GM19463 (cell line): ENCODE measurements at regions not wholly inside any gene's neighbourhood (a gene's known extent, or its start where the extent isn't known, plus 50 kb on each side); places are given as distances from the start of the nearest gene placed in this dataset.
"Not testable (repeated sequence)": the region's sequence is repeated elsewhere in the genome, so short reads cannot be mapped to it uniquely, and the experiment has no call there.

Experiments
- ATAC-seq: cut with Tn5 transposase; IDR thresholded peaks from one replicate; pipeline ENCODE4 v1.9.1; 2021; ENCODE audit warnings: mild to moderate bottlenecking, moderate library complexity; ENCODE audit not compliant: unreplicated experiment

DNA sequence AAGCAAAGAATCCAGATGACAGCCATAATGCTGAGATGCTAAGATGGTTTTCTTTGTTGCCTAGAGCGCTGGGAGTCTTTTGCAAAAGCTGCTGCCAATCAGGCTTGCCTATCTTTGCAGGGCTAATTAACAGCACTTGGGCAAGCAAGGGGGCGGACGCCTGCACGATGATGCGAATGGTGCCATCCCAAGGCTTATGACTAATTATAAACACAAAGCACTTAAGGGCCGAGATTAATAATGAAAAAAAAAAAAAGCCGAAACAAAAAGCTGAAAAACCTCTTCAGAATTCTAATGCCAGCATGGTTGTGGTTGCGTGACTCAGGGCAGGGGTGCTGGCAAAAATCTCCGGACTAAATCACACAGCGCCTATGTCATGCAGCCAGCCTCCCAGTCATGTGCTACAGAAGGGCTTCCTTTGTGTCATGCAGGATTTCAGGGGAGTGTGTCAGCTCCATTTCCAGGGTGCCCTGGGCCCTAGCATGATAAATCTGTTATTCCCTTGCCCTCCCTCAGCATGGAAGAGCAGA lies 185.0 kb upstream of the ANKRD28 start:
- no peak for ATAC-seq

GRCh38 chr3:15983232-15983631 lies 185.5 kb upstream of the ANKRD28 start:
- no peak for ATAC-seq

- ATAC-seq, result no peak
Observed at GRCh38 chr3:15983693-15984092, 185.9 kb upstream of the ANKRD28 start.

GRCh38 chr3:15989419-15989818 lies 185.1 kb upstream of the GALNT15 start:
- no peak for ATAC-seq

GRCh38 chr3:15993660-15994059 lies 180.8 kb upstream of the GALNT15 start:
- ATAC-seq, result not testable (repeated sequence)

DNA sequence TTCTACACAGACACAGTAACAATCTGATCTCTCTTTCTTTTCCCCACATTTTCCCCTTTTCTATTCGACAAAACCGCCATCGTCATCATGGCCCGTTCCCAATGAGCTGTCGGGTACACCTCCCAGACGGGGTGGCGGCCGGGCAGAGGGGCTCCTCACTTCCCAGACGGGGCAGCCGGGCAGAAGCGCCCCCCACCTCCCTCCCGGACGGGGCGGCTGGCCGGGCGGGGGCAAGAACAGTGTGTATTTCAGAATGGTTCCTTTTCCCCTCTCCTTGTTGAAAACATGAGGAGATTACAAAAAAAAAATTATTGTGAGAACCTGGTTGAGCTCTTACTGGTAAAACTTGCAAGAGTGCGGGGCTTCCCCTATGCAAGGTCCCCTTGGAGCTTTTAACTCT lies 178.0 kb upstream of the GALNT15 start:
- ATAC-seq, result not testable (repeated sequence)

DNA sequence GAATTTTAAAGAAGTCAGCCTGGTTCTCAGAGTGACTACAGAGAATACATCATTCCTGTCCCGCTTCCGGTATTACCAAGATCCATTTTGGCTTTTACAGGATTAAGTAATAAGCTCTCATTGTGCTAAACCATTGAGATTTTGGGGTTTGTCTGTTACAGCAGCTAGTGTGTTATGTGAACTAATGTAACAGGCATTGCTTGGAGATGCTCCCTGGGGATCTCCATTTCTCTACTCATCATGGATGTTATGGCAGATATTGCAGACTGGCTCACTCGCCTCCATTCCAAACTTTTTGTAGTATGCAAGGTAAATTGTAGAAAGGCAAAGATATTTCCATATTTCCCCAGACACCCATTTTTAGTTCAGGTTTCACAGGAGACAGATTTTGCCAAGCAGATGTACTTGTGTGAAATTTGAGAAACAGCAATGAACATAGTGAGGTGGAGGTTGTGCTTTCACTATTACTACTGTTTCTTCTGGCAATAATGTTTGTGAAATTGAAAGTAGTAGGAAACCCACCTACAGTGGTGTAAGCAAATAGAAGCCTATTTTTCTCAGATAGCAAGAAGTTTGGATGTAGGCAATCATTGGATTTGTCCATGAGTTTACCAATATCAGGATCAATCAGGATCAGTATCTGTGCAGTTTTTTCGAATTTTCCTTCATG lies 177.1 kb upstream of the GALNT15 start:
- peak; percentile 61 for ATAC-seq

GRCh38 chr3:15998911-15999310 lies 175.6 kb upstream of the GALNT15 start:
- no peak for ATAC-seq

GRCh38 chr3:16004812-16005211 lies 169.7 kb upstream of the GALNT15 start:
- ATAC-seq, result no peak

DNA sequence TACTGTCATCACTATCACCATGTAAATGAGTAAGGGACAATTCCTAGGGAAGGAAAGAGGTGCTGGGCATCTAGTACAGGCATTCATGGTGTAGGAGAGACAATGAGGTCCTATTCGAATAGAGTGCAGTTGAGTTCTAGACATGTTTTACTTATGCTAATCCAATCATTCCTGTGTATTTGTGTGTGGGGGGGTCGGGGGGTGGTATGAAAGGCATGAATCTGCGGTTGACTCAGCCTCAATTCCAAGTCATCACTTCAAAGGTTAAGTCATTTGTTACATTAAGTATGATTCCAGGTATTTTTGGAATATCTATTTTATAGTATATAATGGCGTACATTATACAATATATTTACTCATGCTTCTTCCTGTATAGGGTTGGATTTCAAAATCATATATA lies 163.1 kb upstream of the GALNT15 start:
- no peak for ATAC-seq

DNA sequence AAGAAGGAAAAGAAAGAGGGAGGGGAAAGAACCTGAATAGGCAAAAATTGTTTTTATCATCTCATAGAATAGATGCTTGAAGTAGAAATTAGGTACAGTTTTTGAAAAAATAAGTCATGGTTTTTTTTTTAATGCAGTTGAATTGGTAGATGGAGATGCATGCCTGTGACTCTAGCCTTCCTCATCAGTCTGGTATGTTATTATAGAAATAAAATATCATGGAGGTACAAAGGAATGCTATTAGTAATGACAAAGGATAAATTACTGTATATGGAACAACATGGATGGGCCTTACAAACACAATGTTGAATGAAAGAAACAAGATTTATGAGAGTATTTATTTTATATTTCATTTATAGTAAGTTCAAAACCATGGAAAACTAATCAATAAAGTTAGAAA lies 162.4 kb upstream of the GALNT15 start:
- no peak for ATAC-seq

- no peak for ATAC-seq
Observed at GRCh38 chr3:16013568-16013967, 160.9 kb upstream of the GALNT15 start.

DNA sequence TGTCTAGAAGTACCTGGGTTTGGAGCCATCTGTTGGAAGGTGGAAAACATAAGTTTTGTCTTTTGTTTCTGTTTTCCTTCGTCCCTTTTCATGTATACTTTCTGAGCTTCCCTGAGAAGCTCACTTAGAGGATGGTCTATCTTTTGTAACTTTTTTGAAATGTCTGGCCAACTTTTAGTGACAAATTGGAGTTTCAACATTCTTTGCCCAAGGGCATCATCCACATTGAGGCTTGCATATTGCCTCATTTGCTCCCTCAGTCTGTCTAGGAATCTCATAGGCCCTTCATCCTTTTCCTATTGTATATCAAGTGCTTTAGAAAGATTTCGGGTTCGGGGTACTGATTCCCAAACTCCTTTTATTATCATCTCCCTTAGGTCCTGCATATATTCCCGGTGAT lies 152.7 kb upstream of the GALNT15 start:
- not testable (repeated sequence) for ATAC-seq

- not testable (repeated sequence) for ATAC-seq
Observed at GRCh38 chr3:16023881-16024280, 150.6 kb upstream of the GALNT15 start.

DNA sequence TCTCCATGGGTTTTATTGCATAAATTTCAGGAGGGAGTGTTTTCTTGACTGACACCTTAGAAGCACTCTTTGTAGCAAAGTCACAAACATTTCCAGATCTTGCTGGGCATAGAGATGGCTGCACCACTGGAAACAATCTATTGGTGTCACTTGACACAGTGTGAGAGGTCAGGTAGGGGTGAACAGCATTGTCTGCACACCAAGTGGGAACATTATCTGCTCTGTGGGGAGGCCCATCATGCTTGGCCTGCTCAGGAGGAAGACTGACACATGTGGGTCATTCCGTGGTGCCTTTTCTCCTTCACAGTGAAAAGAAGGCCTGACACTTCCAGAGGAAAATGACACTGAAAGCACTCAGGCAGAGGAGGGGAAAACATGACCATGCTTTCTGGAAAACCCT lies 149.9 kb upstream of the GALNT15 start:
- no peak for ATAC-seq

DNA sequence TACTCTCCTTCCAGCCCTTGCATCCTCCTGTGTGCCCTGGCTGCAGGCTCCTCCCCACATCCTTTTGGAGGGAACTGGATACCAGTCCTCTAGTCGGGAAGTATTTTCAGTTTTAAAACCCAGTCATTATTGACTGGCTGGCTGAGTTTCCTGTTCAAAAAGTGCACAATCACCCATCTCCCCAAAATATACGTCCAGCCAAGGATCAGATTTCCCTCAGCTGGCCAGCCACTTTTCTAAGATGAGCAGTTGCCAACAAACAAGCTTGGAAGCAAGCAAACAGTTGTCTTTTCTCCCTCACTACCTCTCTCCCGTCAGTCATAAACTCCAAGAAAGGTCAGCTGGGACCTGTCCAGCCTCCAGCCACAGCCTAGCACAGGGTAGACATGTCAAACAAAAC lies 147.7 kb upstream of the GALNT15 start:
- ATAC-seq, result no peak

- ATAC-seq, result no peak
Observed at GRCh38 chr3:16028604-16029003, 145.9 kb upstream of the GALNT15 start.

DNA sequence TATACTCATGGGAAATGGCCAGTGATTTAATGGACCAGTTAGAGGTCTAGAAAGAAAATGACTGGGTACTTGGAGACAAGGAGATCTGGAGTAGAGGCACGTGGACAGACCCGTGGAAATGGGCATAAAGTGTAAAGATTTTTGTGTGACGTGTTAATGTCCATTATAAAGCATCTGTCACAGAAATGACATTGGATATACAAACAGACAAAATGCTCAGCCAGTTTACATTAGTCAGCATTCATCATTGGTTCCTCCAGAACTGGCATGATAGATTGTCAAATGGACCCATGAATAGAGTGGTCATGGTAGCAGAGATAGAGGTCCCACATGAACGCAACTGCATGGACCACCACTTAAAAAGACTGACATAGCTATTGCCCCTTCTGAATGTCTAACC lies 144.1 kb upstream of the GALNT15 start:
- ATAC-seq, result no peak

GRCh38 chr3:16031434-16031833 lies 143.0 kb upstream of the GALNT15 start:
- ATAC-seq, result no peak

DNA sequence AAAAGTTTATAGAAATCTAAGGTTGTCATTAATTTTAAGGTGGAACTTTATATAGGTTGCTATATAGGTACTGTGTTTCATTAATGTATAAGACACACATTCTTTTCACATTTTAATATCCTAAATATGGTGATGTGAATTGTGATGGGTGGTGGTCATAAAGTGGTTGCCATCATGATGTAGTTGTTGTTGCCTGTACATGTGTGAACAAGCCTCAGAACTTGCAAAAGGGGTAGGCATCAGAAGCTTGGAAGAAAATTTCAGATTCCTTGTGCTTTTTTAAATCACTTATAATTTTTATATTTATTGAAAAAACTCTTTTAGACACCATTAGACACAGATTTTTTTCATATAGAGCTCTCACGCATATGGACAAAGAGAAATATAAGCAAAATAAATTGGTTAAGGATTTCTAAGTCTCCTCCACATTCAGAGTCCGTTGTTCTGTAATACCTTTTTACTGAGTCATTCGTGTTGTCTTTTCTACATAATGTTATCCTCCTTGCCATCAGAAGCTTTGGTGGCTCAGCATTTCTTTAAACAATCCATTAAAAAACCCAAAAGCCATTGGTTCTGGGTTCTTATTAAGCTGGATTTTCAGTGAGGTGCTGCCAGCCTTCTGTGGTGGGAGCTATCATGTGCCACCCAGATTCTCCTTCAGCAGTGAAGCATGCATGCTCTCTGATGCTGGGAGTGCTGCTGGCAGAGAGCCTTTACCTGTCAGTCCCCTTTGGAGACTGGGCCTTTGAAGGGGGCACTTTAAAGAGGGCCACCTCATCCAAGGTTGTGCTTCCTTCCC lies 140.4 kb upstream of the GALNT15 start:
- ATAC-seq, result no peak

DNA sequence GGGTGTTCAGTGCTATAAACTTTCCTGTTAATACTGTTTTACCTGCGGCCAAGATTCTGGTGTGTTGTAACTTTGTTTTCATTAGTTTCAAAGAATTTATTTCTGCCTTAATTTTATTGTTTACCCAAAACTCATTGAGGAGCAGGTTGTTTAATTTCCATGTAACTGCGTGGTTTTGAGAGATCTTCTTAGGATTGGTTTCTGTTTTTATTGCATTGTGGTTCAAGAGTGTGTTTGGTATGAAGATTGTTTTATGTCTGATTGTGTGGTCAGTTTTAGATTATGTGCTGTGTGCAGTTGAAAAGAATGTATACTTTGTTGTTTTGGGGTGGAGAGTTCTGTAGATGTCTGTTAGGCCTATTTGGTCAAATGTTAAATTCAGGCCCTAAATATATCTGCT lies 133.5 kb upstream of the GALNT15 start:
- no peak for ATAC-seq
